Suprapubic skin (tissue), 3 donors: ENCODE measurements at regions not wholly inside any gene's neighbourhood (a gene's known extent, or its start where the extent isn't known, plus 50 kb on each side); places are given as distances from the start of the nearest gene placed in this dataset.

ENCODE experiments used
- EP300 ChIP-seq: sonication (generic); formaldehyde crosslinking; IDR thresholded peaks from one replicate; pipeline ENCODE4 v1.6.1; 2017; ENCODE audit warnings: antibody characterized with exemption
- POLR2A ChIP-seq, 2 donors: fragments of 450-650 bp; IDR thresholded peaks; one replicate each; pipeline ENCODE4 v1.6.1; 2017; ENCODE audit warnings: antibody characterized with exemption in 2 of 2, mild to moderate bottlenecking in 2 of 2, moderate library complexity in 2 of 2
- TF ChIP-seq, protein P1 (sequence below), 2 donors: fragments of 200-600 bp in 1 of 2; fragments of 450-650 bp in 1 of 2; sonication (generic) in 1 of 2; IDR thresholded peaks; one replicate each; pipeline ENCODE4 v1.5.1; 2016 to 2019; ENCODE audit warnings: antibody characterized with exemption in 2 of 2, mild to moderate bottlenecking in 1 of 2, moderate library complexity in 1 of 2

DNA sequence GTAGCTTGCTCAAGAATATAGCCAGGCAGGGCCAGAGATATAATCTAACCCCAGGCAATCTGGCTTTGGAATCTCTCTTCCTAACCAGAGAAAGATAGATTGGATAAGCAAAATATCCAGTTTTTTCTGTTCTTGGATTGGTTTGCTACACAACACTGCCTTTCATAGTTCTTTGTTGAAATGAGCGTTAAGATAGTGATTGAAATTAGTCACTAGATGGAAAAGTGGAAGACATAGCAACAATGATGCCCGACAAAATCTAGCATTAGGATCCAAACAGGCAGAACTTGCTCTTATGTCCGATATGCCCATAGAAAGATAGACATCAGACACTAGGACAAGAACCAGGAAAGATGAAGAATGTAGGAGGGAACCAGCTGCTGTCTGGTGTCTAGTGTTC, 77.3 kb upstream of the COL8A1 start:
- TF ChIP-seq, protein P1, sequence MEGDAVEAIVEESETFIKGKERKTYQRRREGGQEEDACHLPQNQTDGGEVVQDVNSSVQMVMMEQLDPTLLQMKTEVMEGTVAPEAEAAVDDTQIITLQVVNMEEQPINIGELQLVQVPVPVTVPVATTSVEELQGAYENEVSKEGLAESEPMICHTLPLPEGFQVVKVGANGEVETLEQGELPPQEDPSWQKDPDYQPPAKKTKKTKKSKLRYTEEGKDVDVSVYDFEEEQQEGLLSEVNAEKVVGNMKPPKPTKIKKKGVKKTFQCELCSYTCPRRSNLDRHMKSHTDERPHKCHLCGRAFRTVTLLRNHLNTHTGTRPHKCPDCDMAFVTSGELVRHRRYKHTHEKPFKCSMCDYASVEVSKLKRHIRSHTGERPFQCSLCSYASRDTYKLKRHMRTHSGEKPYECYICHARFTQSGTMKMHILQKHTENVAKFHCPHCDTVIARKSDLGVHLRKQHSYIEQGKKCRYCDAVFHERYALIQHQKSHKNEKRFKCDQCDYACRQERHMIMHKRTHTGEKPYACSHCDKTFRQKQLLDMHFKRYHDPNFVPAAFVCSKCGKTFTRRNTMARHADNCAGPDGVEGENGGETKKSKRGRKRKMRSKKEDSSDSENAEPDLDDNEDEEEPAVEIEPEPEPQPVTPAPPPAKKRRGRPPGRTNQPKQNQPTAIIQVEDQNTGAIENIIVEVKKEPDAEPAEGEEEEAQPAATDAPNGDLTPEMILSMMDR (IDR thresholded peaks at IDR 0.05) = no peak
- no peak for TF ChIP-seq EP300
- no peak for TF ChIP-seq POLR2A (IDR thresholded peaks at IDR 0.05)
